SK-N-SH treated with all-trans-retinoic acid at 6 μM for 48 hours (cell line): ENCODE measurements at regions not wholly inside any gene's neighbourhood (a gene's known extent, or its start where the extent isn't known, plus 50 kb on each side); places are given as distances from the start of the nearest gene placed in this dataset.

Source experiments
- CSDC2 ChIP-seq: fragments of 250-450 bp; sonication (Bioruptor Pico); IDR thresholded peaks from 2 replicates; pipeline ENCODE4 v1.5.0; 2020; ENCODE audit warnings: mild to moderate bottlenecking, moderate library complexity
- CSRNP3 ChIP-seq: fragments of 250-450 bp; sonication (Bioruptor Pico); IDR thresholded peaks from 2 replicates; pipeline ENCODE4 v1.5.1; 2021; ENCODE audit warnings: mild to moderate bottlenecking, moderate library complexity
- PATZ1 ChIP-seq: fragments of 250-450 bp; sonication (Bioruptor Pico); IDR thresholded peaks from 2 replicates; pipeline ENCODE4 v1.8.0; 2020; ENCODE audit warnings: mild to moderate bottlenecking, moderate library complexity, borderline replicate concordance
- SNAI2 ChIP-seq: fragments of 250-450 bp; sonication (Bioruptor Pico); IDR thresholded peaks from 2 replicates; pipeline ENCODE4 v1.5.0; 2020; ENCODE audit warnings: mild to moderate bottlenecking, moderate library complexity
- ZFP3 ChIP-seq: fragments of 250-450 bp; sonication (Bioruptor Pico); IDR thresholded peaks from 2 replicates; pipeline ENCODE4 v1.5.0; 2020; ENCODE audit warnings: mild to moderate bottlenecking, moderate library complexity
- ZNF565 ChIP-seq: fragments of 450-650 bp; formaldehyde crosslinking; conservative IDR thresholded peaks from 2 replicates; pipeline ENCODE4 v1.5.0; 2020; ENCODE audit warnings: low read depth, mild to moderate bottlenecking, moderate library complexity

GRCh38 chr14:65191716-65192115, 89.4 kb upstream of the MAX start:
- TF ChIP-seq PATZ1 (CRISPR knock-in tag) (no peak), ZNF565 (CRISPR knock-in tag) (no peak), CSDC2 (CRISPR knock-in tag) (no peak), ZFP3 (CRISPR knock-in tag) (no peak), SNAI2 (no peak), CSRNP3 (no peak)
